G401 (cell line): ENCODE measurements at regions not wholly inside any gene's neighbourhood (a gene's known extent, or its start where the extent isn't known, plus 50 kb on each side); places are given as distances from the start of the nearest gene placed in this dataset.

Experiments
- DNase-seq: peaks from one replicate; pipeline ENCODE4 v3.0.0-alpha.2; 2015; ENCODE audit warnings: low spot score
- in situ Hi-C: cut with HindIII; loops from 2 replicates; pipeline ENCODE4 v1.10.0; 2016; ENCODE audit warnings: low sequenced_read_pairs, mixed read lengths

- DNase-seq, result no peak
- in situ Hi-C loops, result no loop called here
Observed at GRCh38 chr12:23028158-23028802, 403.3 kb downstream of the ETNK1 start.

- in situ Hi-C loops, result no loop called here
- no peak for DNase-seq
Observed at GRCh38 chr12:23029185-23029584, 404.2 kb downstream of the ETNK1 start.

GRCh38 chr12:23039834-23040233 lies 414.9 kb downstream of the ETNK1 start:
- no peak for DNase-seq
- in situ Hi-C loops, result no loop called here

DNA sequence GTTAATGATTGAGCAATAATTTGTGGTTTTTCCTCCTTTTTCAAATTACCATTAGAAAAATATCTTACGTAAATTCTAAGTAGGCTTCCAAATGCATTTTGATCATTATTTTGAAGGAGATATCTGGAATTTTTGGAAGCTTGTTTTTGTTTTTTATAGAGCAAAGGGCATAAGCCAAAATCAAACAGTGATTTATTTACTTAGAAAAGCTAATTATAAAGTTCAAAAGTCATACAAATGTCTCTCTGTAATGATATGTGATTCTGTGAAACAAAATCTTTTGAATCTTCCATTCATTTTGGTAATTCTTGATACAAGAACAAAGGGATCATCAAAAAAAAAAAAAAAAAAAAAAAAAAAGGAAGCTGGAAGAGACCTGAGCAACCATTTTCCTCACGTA lies 416.8 kb downstream of the ETNK1 start:
- in situ Hi-C loops, result no loop called here
- DNase-seq, result no peak

DNA sequence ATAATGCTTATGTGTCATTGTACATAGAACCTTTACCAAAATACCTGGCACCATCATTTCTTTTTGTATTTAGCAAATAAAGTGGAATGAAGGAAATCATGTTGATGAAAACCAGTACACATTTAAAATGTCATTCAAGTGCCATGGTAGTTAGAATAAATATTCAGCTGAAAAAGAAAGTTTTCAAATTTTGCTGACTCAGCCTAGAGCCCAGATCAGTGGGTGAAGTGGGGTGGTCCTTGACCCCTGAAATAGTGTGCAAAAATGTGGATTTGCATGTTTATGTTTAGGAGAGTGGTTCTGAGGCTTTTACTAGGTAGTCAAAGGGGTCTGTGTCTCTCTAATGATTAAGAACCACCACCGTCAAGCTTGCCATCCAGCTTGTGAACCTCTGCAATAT lies 418.7 kb downstream of the ETNK1 start:
- DNase-seq, result no peak
- in situ Hi-C loops, result no loop called here

DNA sequence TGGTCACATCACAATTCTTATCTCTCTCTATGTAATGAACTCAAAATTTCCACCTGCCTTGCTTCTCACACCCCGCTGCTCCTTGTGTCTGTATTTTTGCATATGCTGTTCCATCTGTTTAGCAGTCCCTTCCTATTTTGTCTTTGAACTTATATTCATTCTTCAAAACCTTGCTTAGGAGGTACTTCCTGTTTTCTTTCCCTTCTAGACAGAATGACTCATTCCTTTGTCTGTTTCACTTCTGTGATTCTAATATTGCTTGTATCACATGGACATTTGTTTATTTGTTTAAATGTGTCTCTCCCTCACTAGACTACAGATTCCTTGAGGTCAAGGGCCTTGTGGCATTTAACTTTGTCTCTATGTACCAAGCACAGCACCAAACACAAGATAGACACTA lies 424.2 kb downstream of the ETNK1 start:
- no peak for DNase-seq
- in situ Hi-C loops, result no loop called here

DNA sequence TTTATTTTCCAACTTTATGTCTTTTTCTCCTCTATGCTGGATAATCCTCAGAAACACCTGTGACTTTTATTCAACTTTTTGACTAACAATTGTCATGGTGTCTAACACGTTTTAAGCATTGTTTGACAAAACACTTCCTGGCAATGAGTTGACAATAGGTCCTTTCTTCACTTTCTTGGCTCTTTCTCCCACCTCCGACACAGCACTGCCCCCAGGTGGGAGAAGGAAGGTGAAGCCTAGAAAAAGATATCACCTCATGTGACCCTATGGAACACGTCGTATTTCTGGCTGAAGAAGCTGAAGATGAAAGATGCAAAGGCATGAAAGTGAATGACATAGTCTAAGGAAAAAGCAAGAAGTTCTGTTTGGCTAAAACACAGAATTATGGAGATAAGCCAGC lies 430.0 kb downstream of the ETNK1 start:
- in situ Hi-C loops, result no loop called here
- no peak for DNase-seq

GRCh38 chr12:23057571-23057970 lies 432.6 kb downstream of the ETNK1 start:
- in situ Hi-C loops, result no loop called here
- DNase-seq, result no peak

DNA sequence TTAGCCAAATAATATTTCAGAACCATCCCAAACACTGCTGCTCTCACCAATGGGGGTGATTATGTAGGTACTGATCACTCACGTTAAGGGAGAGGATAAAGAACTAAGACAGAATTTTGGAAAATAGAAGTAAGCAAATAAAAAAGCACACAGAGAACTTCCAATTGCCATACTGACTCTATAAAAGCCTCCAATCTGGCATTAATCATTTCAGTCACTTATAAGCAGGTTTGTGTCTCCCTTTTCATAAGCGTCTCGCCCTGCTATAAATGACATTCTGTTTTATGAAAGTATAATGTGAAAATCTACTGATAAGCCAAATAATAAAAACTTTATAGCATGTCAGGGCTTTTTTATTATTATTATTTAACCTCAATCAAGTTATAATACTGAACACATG lies 435.2 kb downstream of the ETNK1 start:
- in situ Hi-C loops, result no loop called here
- no peak for DNase-seq

DNA sequence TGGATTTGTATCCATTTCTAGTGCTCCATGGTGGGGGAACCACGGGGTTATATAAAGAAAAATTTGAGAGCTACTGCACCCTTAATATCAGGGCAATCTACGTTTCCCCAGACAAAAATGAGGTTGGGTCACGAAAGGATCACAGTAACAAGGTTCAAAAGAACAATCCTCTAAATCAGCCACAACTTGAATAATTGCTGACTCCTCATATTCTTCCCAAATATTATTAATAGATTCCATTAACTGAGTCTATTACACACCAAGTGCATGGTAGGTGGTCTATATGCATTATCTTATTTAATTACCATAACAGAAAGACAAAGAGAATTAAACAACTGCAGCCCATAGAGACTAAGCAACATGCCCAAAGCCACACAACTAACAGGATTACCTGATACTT lies 438.2 kb downstream of the ETNK1 start:
- in situ Hi-C loops, result no loop called here
- DNase-seq, result no peak

DNA sequence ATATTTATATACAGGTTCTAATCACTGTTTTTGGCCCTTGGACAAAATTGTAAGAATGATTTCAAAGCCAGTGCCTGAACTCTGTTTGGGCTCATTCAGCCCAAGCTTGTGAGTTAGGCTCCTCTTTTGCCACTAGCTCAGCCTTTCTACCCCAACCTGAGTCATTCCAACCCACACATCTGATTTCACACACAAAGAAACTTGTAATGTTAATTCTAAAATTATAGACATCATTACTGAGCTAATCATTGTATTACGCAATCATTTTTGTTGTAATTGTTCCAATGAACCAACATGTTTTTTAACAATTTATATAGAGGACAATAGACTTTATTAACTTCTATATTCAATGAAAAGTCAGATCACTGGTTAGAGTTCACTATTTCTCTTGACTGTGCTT lies 441.1 kb downstream of the ETNK1 start:
- in situ Hi-C loops, result no loop called here
- DNase-seq, result no peak

DNA sequence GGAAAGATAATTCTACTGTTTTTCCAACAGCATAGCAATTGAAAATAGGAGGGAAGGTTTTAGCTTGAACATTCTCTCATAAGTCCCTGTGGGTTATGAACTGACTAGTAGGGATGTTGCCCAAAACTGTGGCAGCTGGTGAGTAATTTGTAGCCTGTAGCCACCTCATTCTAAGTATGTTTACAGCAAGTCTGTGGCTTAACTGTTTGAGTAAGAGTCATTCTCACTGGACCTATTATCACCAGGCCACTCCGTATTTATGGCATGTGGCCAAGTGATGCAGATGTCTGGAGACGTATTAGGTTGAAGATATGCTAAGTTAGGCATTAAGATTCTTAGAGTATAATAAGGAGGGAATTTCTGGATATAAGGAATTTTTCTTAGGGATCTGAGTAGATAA lies 458.3 kb downstream of the ETNK1 start:
- in situ Hi-C loops, result no loop called here

DNA sequence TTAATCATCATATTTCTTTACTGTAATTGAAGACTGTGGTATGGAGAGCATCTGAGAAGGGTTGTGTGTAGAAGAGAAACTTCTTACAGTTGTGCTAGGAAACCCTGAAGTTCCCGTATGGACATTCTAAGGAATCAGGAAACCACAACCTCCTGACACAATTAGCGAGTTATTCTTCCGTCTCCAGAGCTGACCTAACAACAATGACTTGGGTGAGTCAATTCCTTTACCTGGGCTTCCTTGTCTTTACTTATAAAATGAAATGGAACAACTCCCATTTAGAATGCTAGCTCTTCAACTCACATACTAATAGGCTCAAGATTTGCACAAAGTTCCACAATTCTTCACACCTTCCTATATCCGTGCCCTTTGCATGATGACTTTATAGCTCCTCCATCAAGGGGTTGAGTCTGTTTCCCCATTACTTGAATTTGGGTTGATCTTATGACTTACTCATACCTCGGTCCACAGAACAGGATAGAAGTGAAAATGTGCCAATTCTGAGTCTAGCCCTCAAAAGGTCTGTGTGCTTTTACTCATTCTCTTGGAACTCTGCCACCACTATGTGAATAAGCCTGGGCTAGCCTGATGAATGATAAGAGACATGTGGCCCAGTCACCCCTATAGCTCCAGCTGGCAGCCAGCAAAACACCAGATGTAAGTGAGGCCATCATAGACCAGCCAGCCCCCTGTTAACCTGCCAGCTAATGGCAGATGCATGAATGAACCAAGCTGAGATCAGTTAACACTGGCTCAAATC lies 459.4 kb downstream of the ETNK1 start:
- no peak for DNase-seq
- in situ Hi-C loops, result no loop called here

More for the DNA sequence above, 458.3 kb downstream of the ETNK1 start:
- DNase-seq, result no peak

DNA sequence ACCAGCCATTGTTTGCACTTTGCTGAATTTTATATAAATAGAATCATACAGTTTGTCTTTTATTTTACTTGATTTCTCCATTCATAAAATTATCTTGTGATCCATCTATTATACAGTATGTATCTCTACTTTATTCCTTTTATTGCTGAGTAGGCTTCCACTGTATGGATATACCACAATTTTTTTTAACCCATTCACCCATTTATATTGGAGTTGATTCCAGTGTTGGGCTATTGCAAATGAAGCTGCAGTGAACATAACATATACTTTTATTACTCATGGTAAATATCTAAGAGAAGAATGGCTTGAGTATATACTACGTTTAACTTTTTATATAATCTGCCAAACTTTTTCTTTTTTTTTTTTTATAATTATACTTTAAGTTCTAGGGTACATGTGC lies 463.6 kb downstream of the ETNK1 start:
- in situ Hi-C loops, result no loop called here

DNA sequence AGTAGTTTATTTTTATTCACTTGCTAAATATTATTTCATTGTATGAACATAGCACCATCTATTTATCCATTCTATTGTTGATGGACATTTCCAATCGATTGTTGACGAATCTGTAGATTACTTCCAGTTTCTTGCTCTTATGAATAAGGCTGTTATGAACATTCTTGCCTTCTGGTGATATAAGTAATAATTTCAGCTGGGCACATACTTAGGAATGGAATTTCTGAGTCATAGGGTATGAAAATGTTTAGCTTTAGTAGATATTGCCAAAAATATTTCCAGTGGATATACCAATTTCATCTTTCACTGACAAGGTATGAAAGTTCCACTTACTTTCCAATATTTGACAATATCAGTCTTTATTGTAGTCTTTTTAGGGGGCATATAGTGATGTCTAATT lies 468.5 kb downstream of the ETNK1 start:
- DNase-seq, result no peak
- in situ Hi-C loops, result no loop called here

More for the DNA sequence above, 463.6 kb downstream of the ETNK1 start:
- DNase-seq, result no peak

DNA sequence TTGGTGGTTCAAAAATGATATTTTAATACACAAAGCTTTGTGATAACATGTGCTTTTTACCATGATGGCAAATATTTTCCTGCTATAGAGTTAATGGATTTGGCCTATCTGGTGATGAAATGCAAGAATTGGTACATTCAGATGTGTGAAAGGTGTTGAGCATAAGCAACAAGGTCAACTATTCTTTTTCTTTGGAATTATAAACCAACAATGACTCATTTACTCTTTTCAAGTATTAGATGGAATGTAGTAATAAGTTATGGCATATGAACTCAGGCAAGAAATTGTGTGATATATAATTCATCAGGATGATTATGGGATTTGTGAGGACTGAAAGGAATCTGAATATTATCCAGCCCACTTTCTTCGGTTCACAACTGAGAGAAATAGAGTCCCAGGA lies 471.4 kb downstream of the ETNK1 start:
- in situ Hi-C loops, result no loop called here
- no peak for DNase-seq

GRCh38 chr12:23098110-23098509 lies 473.1 kb downstream of the ETNK1 start:
- in situ Hi-C loops, result no loop called here
- DNase-seq, result no peak

DNA sequence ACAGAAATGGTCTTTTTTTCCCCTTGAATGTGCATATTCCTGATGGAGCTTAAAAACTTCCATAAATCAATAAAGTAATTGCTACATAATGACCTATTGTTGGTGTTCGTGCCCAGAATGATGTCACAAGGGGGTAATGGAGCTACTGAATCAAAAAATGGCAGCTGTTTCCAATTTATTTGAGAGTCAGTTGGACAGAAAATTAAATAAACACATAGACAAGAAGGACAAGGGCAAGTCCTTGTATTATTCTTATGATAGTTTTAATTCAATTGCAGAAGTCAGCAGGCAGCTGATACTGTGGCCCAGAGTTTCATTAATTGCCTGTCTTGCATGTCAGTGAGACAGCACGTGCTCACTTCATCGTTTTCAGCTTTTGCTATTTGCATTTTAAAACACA lies 473.5 kb downstream of the ETNK1 start:
- in situ Hi-C loops, result no loop called here
- no peak for DNase-seq

DNA sequence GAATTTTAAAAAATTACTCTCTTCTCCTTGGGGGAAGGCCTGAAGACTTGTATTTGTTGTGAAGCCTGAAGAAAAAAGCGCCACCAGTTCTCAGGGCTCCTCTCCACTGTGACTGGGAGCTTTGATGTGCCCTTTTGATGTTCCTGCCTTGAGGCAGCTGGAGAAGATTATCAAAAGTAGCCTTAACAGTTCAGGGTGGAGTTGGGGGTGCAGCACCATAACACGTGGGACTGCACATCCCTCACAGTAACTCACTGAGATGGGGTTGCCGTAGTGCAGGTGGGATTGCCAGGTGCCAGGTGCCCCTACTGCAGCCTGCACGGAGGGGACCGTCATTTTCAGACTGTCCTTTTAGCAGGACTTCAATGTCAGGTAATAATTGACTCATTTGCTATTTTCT lies 474.1 kb downstream of the ETNK1 start:
- DNase-seq, result no peak
- in situ Hi-C loops, result no loop called here

DNA sequence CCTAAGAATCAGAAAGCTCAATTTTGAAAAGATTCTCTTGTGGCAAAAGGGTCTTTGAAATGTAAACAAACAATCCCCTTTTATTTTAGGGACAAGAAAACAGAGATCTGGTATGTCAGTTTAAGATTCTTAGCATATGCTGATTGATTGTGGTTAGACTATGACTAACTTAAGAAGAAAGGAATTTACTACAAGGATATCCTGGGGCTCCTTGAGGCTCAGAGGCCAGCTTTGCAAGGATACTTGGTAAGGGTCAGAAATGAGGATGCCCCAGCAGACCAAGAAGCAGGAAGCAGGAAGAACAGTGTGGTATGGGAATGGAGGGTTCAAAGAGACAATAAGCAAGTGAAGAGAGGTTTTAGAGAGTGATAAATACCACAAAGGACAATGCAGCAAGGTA lies 474.6 kb downstream of the ETNK1 start:
- in situ Hi-C loops, result no loop called here
- no peak for DNase-seq

- DNase-seq, result no peak
- in situ Hi-C loops, result no loop called here
Observed at GRCh38 chr12:23108957-23109356, 484.0 kb downstream of the ETNK1 start.
